ENCODE measurements at regions not wholly inside any gene's neighbourhood (a gene's known extent, or its start where the extent isn't known, plus 50 kb on each side); places are given as distances from the start of the nearest gene placed in this dataset.

DNA sequence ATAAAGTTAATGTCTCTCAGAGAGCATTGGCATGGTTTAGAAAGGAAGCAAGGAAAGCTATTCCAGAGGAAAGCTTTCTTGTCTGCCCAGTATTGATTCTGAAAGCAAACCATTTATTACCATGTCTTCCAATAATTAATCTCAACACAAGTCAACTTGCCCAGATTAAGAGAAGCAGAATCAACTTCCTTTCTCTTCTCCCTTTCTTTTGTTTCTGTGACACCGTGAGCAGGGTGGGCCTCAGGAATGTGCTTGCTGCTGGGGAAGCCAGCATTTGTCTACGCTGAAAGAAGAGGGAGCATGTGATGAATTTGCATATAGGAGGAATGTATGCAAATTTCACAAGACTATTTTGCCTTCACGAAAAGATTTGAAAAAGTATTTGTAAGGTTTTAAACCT lies 368.6 kb upstream of the ROPN1 start:
- no TSS peak for BruUV-seq (replicated peaks)
- Histone ChIP-seq H2AFZ (ENCODE audit: low read length) (no peak overlapping the region), H3K27me3 (ENCODE audit: control insufficient read depth in 1 of 2, insufficient read depth in 2 of 2, low read length in 2 of 2) (no peaks in the 10 kb centered on the region; a peak in 1 of 5 replicates), H4K20me1 (ENCODE audit: insufficient read depth, low read length) (no peaks in the 10 kb centered on the region), H3K4me1 (ENCODE audit: insufficient read depth, low read length) (no peaks in the 10 kb centered on the region), H3K27ac (ENCODE audit: extremely low read length, insufficient read depth, low read length) (no peak overlapping the region), H3K36me3 (replicated peaks in 1 of 2; ENCODE audit: control insufficient read depth in 1 of 2, insufficient read depth in 2 of 2, low read length in 2 of 2) (no peaks in the 10 kb centered on the region), H3K9me3 (ENCODE audit: low read length) (no peaks in the 10 kb centered on the region), H3K9ac (ENCODE audit: insufficient read depth, low read depth, low read length) (no peak overlapping the region), H3K4me2 (ENCODE audit: low read depth, low read length) (no peak overlapping the region), H3K79me2 (ENCODE audit: insufficient read depth, low read length) (no peaks in the 10 kb centered on the region), H3K4me3 (replicated peaks in 1 of 3; ENCODE audit: insufficient read depth in 1 of 3, low read depth in 2 of 3, low read length in 3 of 3) (no peak overlapping the region)
- in situ Hi-C loops (cut with HindIII; ENCODE audit: extremely low pct_ligation_motif_present, low pct_unique_long_range_greater_than_20kb) = loop anchor here (25.0 kb wide), 1 partner anchor 327 kb away; no protein-coding TSS in a partner anchor
- ChIA-PET CTCF (ENCODE audit: low intra/inter-chr PET ratio, low total read pairs) (no interaction called here), POLR2A (no interaction called here)
- ATAC-seq (no peak), FAIRE-seq (no peak), DNase-seq (ENCODE audit: low spot score) (no peak)
- intact Hi-C loops (cut with micrococcal nuclease; ENCODE audit: unreplicated experiment) = no loop called here
- 6% methylated on average over 3 of the region's 3 CpGs for WGBS (ENCODE audit: low lambda C conversion rate)
- TF ChIP-seq, protein P1, sequence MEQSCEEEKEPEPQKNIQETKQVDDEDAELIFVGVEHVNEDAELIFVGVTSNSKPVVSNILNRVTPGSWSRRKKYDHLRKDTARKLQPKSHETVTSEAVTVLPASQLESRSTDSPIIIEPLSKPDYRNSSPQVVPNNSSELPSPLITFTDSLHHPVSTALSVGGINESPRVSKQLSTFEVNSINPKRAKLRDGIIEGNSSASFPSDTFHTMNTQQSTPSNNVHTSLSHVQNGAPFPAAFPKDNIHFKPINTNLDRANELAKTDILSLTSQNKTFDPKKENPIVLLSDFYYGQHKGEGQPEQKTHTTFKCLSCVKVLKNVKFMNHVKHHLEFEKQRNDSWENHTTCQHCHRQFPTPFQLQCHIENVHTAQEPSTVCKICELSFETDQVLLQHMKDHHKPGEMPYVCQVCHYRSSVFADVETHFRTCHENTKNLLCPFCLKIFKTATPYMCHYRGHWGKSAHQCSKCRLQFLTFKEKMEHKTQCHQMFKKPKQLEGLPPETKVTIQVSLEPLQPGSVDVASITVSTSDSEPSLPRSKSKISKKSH (CRISPR knock-in tag; IDR thresholded peaks at IDR 0.05; ENCODE audit: borderline replicate concordance) = no peak
- TF ChIP-seq FOXO1 (CRISPR knock-in tag; IDR thresholded peaks at IDR 0.05) (no peak), HDAC6 (IDR thresholded peaks at IDR 0.05; ENCODE audit: low read depth, low read length) (no peak)
- TF ChIP-seq, protein P2, sequence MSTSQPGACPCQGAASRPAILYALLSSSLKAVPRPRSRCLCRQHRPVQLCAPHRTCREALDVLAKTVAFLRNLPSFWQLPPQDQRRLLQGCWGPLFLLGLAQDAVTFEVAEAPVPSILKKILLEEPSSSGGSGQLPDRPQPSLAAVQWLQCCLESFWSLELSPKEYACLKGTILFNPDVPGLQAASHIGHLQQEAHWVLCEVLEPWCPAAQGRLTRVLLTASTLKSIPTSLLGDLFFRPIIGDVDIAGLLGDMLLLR (CRISPR knock-in tag; IDR thresholded peaks at IDR 0.05) = no peak
- TF ChIP-seq, protein P3, sequence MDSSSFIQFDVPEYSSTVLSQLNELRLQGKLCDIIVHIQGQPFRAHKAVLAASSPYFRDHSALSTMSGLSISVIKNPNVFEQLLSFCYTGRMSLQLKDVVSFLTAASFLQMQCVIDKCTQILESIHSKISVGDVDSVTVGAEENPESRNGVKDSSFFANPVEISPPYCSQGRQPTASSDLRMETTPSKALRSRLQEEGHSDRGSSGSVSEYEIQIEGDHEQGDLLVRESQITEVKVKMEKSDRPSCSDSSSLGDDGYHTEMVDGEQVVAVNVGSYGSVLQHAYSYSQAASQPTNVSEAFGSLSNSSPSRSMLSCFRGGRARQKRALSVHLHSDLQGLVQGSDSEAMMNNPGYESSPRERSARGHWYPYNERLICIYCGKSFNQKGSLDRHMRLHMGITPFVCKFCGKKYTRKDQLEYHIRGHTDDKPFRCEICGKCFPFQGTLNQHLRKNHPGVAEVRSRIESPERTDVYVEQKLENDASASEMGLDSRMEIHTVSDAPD (CRISPR knock-in tag; IDR thresholded peaks at IDR 0.05) = no peak

Measured in HepG2 (cell line).